CD4-positive, alpha-beta memory T cell (primary cell): ENCODE measurements at regions not wholly inside any gene's neighbourhood (a gene's known extent, or its start where the extent isn't known, plus 50 kb on each side); places are given as distances from the start of the nearest gene placed in this dataset.

ENCODE experiments used
- CTCF ChIA-PET: fragments of 350-600 bp; sonication (Branson Sonifier 250); formaldehyde crosslinking; loops from one replicate; lab custom pipeline; 2021; ENCODE audit warnings: inconsistent platforms; ENCODE audit not compliant: partially characterized antibody; lab: Charles Lee
- POLR2A ChIA-PET: fragments of 350-600 bp; sonication (Branson Sonifier 250); formaldehyde crosslinking; loops from one replicate; lab custom pipeline; 2021; ENCODE audit not compliant: partially characterized antibody; lab: Charles Lee
- DNase-seq, 5 donors: peaks; one replicate each; pipeline versions ENCODE4 v3.0.0 to v3.0.0-alpha.2; 2020 to 2022; ENCODE audit warnings: mixed read lengths in 1 of 5
- H3K27ac ChIP-seq: one replicate; pipeline ENCODE4 v1.7.0; 2013; ENCODE audit warnings: low read depth, low read length
- H3K27me3 ChIP-seq: 2 replicates; pipeline ENCODE4 v1.7.0; 2013; ENCODE audit warnings: mild to moderate bottlenecking, low read length, moderate library complexity; ENCODE audit not compliant: insufficient read depth
- H3K36me3 ChIP-seq: 2 replicates; pipeline ENCODE4 v1.7.0; 2013; ENCODE audit warnings: mild to moderate bottlenecking, low read length, moderate library complexity; ENCODE audit not compliant: insufficient read depth
- H3K4me1 ChIP-seq: 2 replicates; pipeline ENCODE4 v1.7.0; 2013; ENCODE audit warnings: mild to moderate bottlenecking, low read length, moderate library complexity; ENCODE audit not compliant: insufficient read depth
- H3K4me3 ChIP-seq, 2 donors: one replicate each; pipeline ENCODE4 v1.7.0; 2013; ENCODE audit warnings: low read length in 2 of 2, mild to moderate bottlenecking in 1 of 2
- H3K9me3 ChIP-seq, 2 donors: one replicate each; pipeline ENCODE4 v1.7.0; 2013; ENCODE audit warnings: low read length in 2 of 2, control low read depth in 1 of 2; ENCODE audit not compliant: control insufficient read depth in 1 of 2
- H3K27ac Mint-ChIP-seq, 7 donors: one replicate each; pipeline ENCODE4 v1.8.0; 2020 to 2021; ENCODE audit warnings: mixed read lengths in 7 of 7, mild to moderate bottlenecking in 6 of 7, inconsistent platforms in 3 of 7, moderate library complexity in 3 of 7
- H3K27me3 Mint-ChIP-seq, 2 donors: one replicate each; pipeline ENCODE4 v1.8.0; 2020 to 2021; ENCODE audit warnings: mixed read lengths in 2 of 2
- H3K36me3 Mint-ChIP-seq, 2 donors: one replicate each; pipeline ENCODE4 v1.8.0; 2020 to 2021; ENCODE audit warnings: mixed read lengths in 2 of 2, inconsistent platforms in 1 of 2, mild to moderate bottlenecking in 1 of 2
- H3K4me1 Mint-ChIP-seq, 4 donors: one replicate each; pipeline ENCODE4 v1.8.0; 2020 to 2021; ENCODE audit warnings: mixed read lengths in 4 of 4, mild to moderate bottlenecking in 1 of 4
- H3K4me3 Mint-ChIP-seq, 8 donors: one replicate each; pipeline ENCODE4 v1.8.0; 2020 to 2021; ENCODE audit warnings: mixed read lengths in 8 of 8, mild to moderate bottlenecking in 7 of 8, moderate library complexity in 6 of 8, inconsistent platforms in 3 of 8
- H3K9me3 Mint-ChIP-seq, 8 donors: one replicate each; pipeline ENCODE4 v1.8.0; 2020 to 2021; ENCODE audit warnings: mixed read lengths in 8 of 8, mild to moderate bottlenecking in 5 of 8, inconsistent platforms in 3 of 8, moderate library complexity in 1 of 8
- intact Hi-C: fragments of 100-400 bp; cut with micrococcal nuclease; formaldehyde crosslinking; loops from one replicate; pipeline ENCODE4 v1.15.1; 2023

- Mint-ChIP-seq H3K4me3 (no peak overlapping the region), H3K27ac (no peak overlapping the region), H3K36me3 (no peaks in the 10 kb centered on the region), H3K9me3 (peaks cover 0 to 18% (median 9%) of the 10 kb centered on the region in 8 donors), H3K4me1 (no peaks in the 10 kb centered on the region), H3K27me3 (no peaks in the 10 kb centered on the region)
- Histone ChIP-seq H3K4me3 (no peak overlapping the region), H3K4me1 (no peaks in the 10 kb centered on the region), H3K27ac (no peak overlapping the region), H3K9me3 (no peaks in the 10 kb centered on the region), H3K27me3 (no peaks in the 10 kb centered on the region), H3K36me3 (no peaks in the 10 kb centered on the region)
- intact Hi-C loops: no loop called here
- CTCF ChIA-PET: no interaction called here
- POLR2A ChIA-PET: no interaction called here
- DNase-seq: no peak
Observed at GRCh38 chr2:220334871-220335590, 707.6 kb downstream of the SLC4A3 start.

DNA sequence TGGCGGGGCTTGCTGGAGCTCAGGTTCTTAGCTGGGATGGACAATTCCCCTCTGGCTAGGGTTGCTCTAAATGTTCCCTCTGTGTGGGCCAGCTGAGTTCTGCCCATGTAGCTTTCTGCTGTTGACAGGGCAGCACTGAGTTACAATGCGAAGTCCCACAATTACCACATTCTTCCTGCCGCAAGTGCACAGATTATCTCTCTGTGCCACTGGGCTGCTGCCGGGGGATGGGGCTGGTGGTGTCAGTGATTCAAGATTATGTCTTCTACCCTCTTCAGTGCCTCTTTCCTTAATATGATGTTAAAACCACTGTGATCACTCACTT is 708.1 kb downstream of the SLC4A3 start:
- Mint-ChIP-seq H3K27me3 (no peaks in the 10 kb centered on the region), H3K9me3 (peaks cover 0 to 14% (median 7%) of the 10 kb centered on the region in 8 donors), H3K4me1 (no peaks in the 10 kb centered on the region), H3K27ac (no peak overlapping the region), H3K4me3 (no peak overlapping the region), H3K36me3 (no peaks in the 10 kb centered on the region)
- CTCF ChIA-PET: no interaction called here
- no peaks in the 10 kb centered on the region for H3K9me3 ChIP-seq
- POLR2A ChIA-PET: no interaction called here
- no peaks in the 10 kb centered on the region for H3K27me3 ChIP-seq
- no peaks in the 10 kb centered on the region for H3K36me3 ChIP-seq
- intact Hi-C loops: no loop called here
- no peak overlapping the region for H3K4me3 ChIP-seq
- no peak for DNase-seq
- H3K4me1 ChIP-seq: no peaks in the 10 kb centered on the region
- H3K27ac ChIP-seq: no peak overlapping the region

DNA sequence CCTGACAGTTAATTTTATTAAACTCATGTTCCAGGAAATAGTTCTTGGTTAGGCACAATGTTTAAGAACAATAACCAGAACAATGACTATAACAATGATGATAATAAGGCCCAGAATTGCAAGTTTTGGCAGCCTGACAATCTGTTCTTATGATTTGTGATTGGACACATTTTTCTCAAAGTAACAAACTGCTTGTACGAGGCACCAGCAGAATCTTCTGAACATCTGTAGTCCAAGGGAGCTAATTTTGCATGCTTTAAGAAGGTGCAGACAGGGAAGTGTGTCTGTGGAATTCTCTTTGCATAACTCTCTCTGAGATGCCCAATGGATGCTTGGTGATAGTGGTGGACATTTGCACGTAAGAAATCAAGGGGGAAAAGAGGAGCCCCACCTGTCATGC is 709.3 kb downstream of the SLC4A3 start:
- CTCF ChIA-PET: no interaction called here
- H3K9me3 Mint-ChIP-seq: peaks cover 0 to 11% (median 5%) of the 10 kb centered on the region in 8 donors
- no peaks in the 10 kb centered on the region for H3K36me3 Mint-ChIP-seq
- Histone ChIP-seq H3K27ac (no peak overlapping the region), H3K9me3 (no peaks in the 10 kb centered on the region), H3K4me1 (no peaks in the 10 kb centered on the region), H3K36me3 (no peaks in the 10 kb centered on the region), H3K4me3 (no peak overlapping the region), H3K27me3 (no peaks in the 10 kb centered on the region)
- H3K27ac Mint-ChIP-seq: no peak overlapping the region
- H3K27me3 Mint-ChIP-seq: no peaks in the 10 kb centered on the region
- POLR2A ChIA-PET: no interaction called here
- DNase-seq: no peak
- H3K4me1 Mint-ChIP-seq: no peaks in the 10 kb centered on the region
- no peak overlapping the region for H3K4me3 Mint-ChIP-seq
- intact Hi-C loops: no loop called here

DNA sequence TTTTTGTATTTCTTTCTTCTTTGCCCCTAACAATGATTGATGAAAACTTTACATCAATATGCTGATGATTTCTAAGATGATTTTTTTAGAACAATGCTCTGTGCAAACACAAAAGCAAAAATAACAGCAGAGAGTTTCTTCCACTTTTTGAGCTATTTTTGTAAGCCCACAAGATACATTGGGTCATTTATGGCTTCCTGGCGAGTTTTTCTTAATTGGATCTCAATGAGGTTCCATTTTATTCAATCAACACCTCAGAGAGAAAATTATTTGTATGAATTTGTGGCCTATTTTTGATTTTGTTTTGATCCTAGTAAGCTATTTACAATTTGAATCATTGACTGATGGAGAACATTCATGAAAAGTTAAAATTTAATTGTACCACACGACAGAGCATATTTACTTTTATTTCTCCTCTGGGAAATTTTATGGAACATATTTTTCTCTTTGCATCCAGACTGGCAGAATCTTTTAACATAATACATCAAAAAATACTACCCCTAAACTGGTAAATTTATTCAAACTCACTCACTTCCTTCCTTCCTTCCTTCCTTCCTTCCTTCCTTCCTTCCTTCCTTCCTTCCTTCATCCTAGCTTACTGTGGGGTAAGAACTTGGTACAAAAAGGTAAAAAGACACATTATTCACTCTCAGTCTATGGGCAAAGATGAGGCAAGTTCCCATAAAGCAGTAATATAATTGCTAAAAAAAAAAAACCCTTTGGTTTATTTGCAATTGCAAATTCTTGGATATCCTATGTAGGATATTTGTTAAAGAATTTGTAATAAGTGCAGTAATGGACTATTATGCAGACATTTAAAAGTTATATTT is 710.4 kb downstream of the SLC4A3 start:
- POLR2A ChIA-PET: no interaction called here
- Mint-ChIP-seq H3K36me3 (no peaks in the 10 kb centered on the region), H3K4me3 (no peak overlapping the region), H3K27me3 (no peaks in the 10 kb centered on the region), H3K9me3 (peaks cover 0 to 7% (median 0%) of the 10 kb centered on the region in 8 donors), H3K27ac (no peak overlapping the region), H3K4me1 (no peaks in the 10 kb centered on the region)
- Histone ChIP-seq H3K9me3 (no peaks in the 10 kb centered on the region), H3K4me3 (no peak overlapping the region), H3K27me3 (no peaks in the 10 kb centered on the region), H3K4me1 (no peaks in the 10 kb centered on the region), H3K36me3 (no peaks in the 10 kb centered on the region), H3K27ac (no peak overlapping the region)
- CTCF ChIA-PET: no interaction called here
- intact Hi-C loops: no loop called here
- no peak for DNase-seq

DNA sequence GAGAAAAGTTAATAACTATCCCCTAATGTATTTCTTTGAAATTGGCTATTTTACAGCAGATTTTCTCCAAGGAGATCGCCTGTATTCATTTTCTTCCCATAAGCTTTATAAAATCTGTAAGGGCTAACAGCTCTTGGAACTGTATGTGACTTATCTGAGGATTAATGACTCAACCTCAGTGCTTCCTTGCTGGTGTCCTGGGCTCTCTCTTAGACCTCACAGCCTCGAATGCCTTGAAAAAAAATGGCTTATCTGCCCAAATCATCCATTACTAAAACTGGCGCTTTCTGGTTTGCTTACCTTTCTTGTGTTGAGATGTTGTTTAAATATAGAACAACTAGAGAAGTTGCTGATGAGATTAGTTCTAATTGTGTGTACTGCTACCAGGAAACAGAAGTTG is 713.6 kb downstream of the SLC4A3 start:
- Histone ChIP-seq H3K27me3 (no peaks in the 10 kb centered on the region), H3K9me3 (no peaks in the 10 kb centered on the region), H3K27ac (no peak overlapping the region), H3K4me3 (no peak overlapping the region), H3K36me3 (no peaks in the 10 kb centered on the region), H3K4me1 (no peaks in the 10 kb centered on the region)
- H3K4me3 Mint-ChIP-seq: no peak overlapping the region
- no peak overlapping the region for H3K27ac Mint-ChIP-seq
- peaks cover 0 to 2% (median 0%) of the 10 kb centered on the region in 8 donors for H3K9me3 Mint-ChIP-seq
- H3K36me3 Mint-ChIP-seq: no peaks in the 10 kb centered on the region
- no peaks in the 10 kb centered on the region for H3K27me3 Mint-ChIP-seq
- ChIA-PET CTCF (no interaction called here), POLR2A (no interaction called here)
- DNase-seq: no peak
- intact Hi-C loops: no loop called here
- no peaks in the 10 kb centered on the region for H3K4me1 Mint-ChIP-seq

DNA sequence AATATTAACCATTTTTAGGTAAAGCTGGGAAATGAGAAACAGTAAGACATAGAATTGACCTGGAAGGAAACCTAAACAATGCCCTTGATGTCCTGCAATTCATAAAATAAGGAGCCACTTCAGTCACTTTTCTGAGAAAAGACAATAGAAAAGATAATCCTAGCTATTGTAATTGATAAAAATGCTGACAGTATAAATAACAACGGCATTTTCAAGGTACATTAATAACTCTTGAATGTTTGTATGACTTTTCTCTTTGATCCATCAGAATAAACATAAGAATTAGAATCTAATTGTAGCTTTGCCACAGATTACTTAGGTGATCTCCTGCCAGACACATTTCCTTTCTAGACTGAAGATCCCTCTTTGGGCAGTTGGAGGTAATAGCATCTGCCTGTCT is 719.5 kb downstream of the SLC4A3 start:
- no peaks in the 10 kb centered on the region for H3K4me1 Mint-ChIP-seq
- H3K9me3 Mint-ChIP-seq: peaks cover 0 to 5% (median 1%) of the 10 kb centered on the region in 8 donors
- H3K27ac Mint-ChIP-seq: no peak overlapping the region
- H3K27me3 ChIP-seq: no peaks in the 10 kb centered on the region
- no peak overlapping the region for H3K4me3 Mint-ChIP-seq
- no peaks in the 10 kb centered on the region for H3K9me3 ChIP-seq
- no peaks in the 10 kb centered on the region for H3K4me1 ChIP-seq
- intact Hi-C loops: no loop called here
- no peak overlapping the region for H3K4me3 ChIP-seq
- ChIA-PET POLR2A (no interaction called here), CTCF (interaction anchor here (0.7 kb wide), 1 partner anchor 25 kb away, joined by 3 read pairs; no protein-coding TSS in a partner anchor)
- H3K36me3 ChIP-seq: no peaks in the 10 kb centered on the region
- no peaks in the 10 kb centered on the region for H3K36me3 Mint-ChIP-seq
- no peaks in the 10 kb centered on the region for H3K27me3 Mint-ChIP-seq
- no peak overlapping the region for H3K27ac ChIP-seq
- DNase-seq: no peak

- Histone ChIP-seq H3K9me3 (no peaks in the 10 kb centered on the region), H3K27ac (no peak overlapping the region), H3K27me3 (no peaks in the 10 kb centered on the region), H3K4me3 (no peak overlapping the region), H3K4me1 (no peaks in the 10 kb centered on the region), H3K36me3 (no peaks in the 10 kb centered on the region)
- peaks cover 0 to 5% (median 1%) of the 10 kb centered on the region in 8 donors for H3K9me3 Mint-ChIP-seq
- POLR2A ChIA-PET: no interaction called here
- no peaks in the 10 kb centered on the region for H3K4me1 Mint-ChIP-seq
- intact Hi-C loops: no loop called here
- no peaks in the 10 kb centered on the region for H3K27me3 Mint-ChIP-seq
- no peaks in the 10 kb centered on the region for H3K36me3 Mint-ChIP-seq
- DNase-seq: no peak
- no peak overlapping the region for H3K27ac Mint-ChIP-seq
- CTCF ChIA-PET: no interaction called here
- no peak overlapping the region for H3K4me3 Mint-ChIP-seq
Observed at GRCh38 chr2:220347626-220348025, 720.2 kb downstream of the SLC4A3 start.
